ENCODE measurements at regions not wholly inside any gene's neighbourhood (a gene's known extent, or its start where the extent isn't known, plus 50 kb on each side); places are given as distances from the start of the nearest gene placed in this dataset.

DNA sequence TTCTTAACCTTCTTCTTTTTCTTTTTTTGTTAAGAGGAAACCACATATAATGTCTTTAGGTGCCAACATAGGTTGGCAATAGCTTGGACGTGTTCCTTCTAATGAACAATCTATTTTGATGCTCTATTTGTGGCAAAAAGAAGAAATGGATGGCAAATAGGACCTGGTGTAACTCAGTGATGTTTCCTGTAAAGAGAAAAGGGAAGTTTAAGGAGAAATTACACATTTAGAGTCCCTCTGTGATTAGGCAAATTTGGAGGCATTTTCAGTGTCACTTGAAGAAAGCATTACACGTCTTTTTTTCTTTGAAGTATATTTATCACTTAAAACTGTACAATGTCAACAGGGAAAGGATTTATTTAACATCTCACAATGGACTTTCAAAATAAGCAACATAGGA is 327.1 kb downstream of the ZIC1 start:
- no peak for TF ChIP-seq POLR2A (IDR thresholded peaks at IDR 0.05; ENCODE audit: low read depth, low read length)
- TF ChIP-seq TAF1 (IDR thresholded peaks at IDR 0.05; ENCODE audit: borderline replicate concordance, low read depth, low read length) = no peak
